H1 (cell line): ENCODE measurements at regions not wholly inside any gene's neighbourhood (a gene's known extent, or its start where the extent isn't known, plus 50 kb on each side); places are given as distances from the start of the nearest gene placed in this dataset.

ENCODE experiments used
- BACH1 ChIP-seq: IDR thresholded peaks from 2 replicates; pipeline ENCODE4 v1.6.1; 2012; ENCODE audit warnings: low read length, improper control_type of control experiment
- HDAC2 ChIP-seq, 2 experiments: fragments of 300-600 bp in 1 of 2; sonication (generic) in 1 of 2; IDR thresholded peaks; 2 replicates each; pipeline ENCODE4 v1.6.1; 2011 to 2012; ENCODE audit warnings: low read depth in 2 of 2, low read length in 2 of 2, mild to moderate bottlenecking in 2 of 2, moderate library complexity in 2 of 2, borderline replicate concordance in 1 of 2, inconsistent platforms in 1 of 2
- JUND ChIP-seq: IDR thresholded peaks from 2 replicates; pipeline ENCODE4 v1.6.1; 2011; ENCODE audit warnings: mild to moderate bottlenecking, improper control_type of control experiment, low read length
- KDM1A ChIP-seq: fragments of 200-600, 300-600 bp; sonication (generic); IDR thresholded peaks from 2 replicates; pipeline ENCODE4 v1.7.1; 2016; ENCODE audit warnings: mild to moderate bottlenecking, low read length, borderline replicate concordance

DNA sequence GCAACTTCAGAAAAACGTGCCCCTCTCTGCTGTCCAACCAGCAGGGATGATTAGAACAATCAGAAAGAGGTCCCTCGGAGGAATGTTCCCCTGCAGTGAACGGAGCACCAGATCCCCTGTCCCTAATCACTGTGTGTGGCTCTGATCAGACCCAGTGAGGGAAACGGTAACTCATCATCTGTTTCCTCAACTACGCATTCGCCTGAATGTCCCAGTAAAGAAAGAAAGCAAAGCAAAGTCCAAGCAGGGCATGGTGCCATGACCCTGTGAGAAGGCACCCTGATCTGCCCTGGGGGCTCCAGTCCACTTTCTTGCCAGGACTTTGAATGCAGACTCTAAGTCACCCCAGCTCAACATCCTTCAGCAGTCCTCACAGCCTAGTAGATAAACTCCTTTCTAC lies 149.2 kb downstream of the LY86 start (continued):
- no peak for TF ChIP-seq HDAC2 (IDR thresholded peaks at IDR 0.05; ENCODE audit: borderline replicate concordance in 1 of 2, low read depth in 2 of 2, low read length in 2 of 2)
- TF ChIP-seq BACH1: no peak
- no peak for TF ChIP-seq JUND
- TF ChIP-seq KDM1A: no peak
- TF ChIP-seq, all 59 proteins: peak for 0
